Stimulated activated CD8-positive, alpha-beta memory T cell treated with anti-CD3 and anti-CD28 coated beads, Interleukin-15, amount 100 ng/mL, for 48 hours (primary cell): ENCODE measurements at regions not wholly inside any gene's neighbourhood (a gene's known extent, or its start where the extent isn't known, plus 50 kb on each side); places are given as distances from the start of the nearest gene placed in this dataset.

Source experiments
- DNase-seq, 2 donors: peaks; one replicate each; pipeline ENCODE4 v3.0.0-alpha.2; 2020; ENCODE audit warnings: low read depth in 2 of 2

DNA sequence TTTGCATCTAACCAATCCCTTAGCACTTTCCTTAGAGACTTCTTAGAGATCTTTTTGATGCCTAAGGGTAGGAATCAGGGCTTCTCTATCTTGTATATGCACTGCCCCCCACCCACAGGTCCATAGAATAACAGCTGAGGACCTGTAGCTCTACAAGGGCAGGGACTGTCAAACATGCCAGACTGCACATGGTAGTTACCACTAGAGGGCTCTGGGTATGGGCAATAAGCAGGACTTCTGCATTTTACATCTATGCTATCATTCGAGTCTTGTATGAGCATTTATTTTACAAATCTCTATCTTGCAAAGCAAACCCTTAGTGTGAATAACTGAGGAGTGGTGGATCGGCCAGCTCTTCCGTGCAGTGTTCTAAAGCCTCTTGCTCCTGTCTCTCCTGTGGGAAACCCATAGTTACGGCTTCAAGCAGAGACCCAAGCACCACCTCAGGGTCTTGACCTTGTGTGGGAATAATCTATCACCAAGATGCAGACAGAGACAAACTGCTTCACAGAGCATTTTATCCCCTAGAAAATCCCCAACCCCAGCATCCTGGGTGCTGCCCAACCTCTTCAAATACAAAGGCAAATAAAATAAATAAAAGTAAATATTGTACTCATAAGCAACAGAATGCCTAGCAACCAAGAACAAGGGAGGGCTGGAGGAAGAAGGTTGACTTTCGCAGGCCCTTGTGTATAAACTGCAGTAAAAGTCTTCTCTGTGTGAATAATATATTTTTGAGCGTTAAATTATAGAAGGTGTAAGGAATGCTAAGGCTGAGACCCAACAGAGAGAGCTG, 219.3 kb downstream of the WDR11 start:
- no peak for DNase-seq

DNA sequence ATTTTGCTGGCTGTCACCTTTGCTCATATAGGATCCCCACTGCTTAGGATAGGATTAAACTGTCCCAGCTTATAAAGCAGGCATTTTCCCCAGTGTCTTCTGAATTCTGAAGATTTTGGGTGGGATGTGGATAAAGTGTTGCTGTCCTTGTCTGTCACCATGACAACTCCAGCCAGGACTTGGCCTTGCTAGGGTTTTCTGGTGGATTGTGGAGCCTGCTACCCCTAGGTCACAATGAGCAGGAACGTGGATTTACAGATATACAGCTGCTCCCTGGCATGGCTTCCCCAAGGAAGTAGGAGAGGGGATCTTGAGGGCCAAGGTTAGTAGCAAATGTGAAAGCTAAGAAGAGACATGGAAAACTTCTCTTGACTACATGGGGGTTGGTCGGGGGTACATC, 220.7 kb downstream of the WDR11 start:
- DNase-seq = no peak

DNA sequence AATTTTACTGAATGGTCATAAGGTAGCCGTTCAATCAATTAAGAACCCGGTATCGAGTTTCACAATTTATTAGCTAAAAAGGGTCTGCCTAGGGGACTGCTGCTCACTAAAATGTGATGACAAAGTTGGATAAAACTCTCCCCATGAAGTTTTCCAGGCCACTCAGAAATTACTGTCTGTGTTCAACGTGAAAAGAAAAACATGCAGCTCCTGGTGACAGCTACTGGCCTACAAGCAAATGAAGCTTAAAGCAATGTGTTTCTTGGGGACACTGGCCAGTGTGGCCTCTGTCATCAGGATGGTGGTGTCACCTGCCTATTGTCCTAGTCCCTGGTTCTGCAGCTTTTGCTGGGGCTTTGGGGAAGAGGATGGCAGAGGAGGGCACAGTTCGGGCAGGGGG, 222.6 kb downstream of the WDR11 start:
- DNase-seq = no peak

DNA sequence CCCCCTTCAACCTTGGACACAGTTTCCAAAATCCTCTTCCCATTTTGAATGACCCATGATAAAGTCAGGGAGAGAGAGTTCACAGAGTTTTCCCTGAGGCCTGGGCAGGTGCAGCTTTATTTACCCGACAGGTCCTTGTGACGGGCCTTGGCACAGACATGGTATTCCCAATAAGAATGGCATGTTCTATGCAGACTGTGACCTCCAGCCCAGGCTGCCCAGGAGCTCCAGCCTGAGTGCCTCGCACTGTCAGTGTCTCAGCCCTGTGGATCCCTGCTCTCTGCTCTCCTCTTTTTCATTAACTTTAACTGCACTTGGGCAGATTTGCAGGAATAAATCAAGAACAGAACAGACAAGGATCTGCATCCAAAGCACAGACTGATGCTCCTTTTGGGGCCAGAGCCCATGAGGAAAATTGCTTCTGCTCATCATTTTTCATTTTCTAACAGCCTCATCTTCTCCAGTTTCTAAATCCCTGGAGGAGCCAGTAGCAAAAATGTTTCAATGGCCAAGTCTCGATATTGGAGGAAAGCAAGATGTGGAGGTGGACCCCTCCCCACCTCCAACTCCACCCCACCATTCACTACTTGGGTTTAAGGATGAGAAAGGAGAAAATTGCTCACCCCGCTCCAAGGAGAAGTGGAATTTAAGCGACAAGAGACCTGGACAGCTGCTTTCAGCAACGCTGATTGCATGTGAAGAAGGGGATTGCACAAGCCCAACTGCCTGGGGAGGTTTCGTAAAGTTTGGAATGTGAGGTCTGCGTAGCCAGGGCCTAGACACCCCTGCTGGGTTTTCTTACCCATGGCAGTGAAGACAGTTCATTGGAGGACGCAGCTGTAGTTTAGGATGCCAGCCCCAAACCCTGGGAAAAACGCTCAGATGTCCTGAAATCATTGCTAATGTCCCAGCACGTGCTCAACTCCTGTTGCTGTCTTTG, 225.9 kb downstream of the WDR11 start:
- DNase-seq = no peak

DNA sequence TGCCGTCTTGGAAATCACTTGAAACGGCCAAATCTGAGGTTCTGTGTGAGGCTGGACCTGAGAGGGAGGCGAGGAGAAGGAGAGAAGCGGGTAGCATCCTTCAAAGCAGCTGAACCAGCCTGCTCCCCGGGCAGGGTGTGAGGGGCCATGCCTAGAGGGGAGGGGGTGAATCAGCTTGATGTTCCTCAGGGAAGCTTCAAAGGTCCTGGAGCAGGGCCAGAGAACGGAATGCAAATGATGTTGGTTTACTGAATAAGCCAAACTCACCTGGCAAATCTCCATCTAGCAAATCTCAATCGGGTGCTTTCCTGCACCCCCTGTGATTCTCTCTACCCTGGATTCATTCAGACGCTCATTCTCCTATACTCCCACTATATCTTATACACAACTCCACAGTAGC, 226.9 kb downstream of the WDR11 start:
- no peak for DNase-seq

DNA sequence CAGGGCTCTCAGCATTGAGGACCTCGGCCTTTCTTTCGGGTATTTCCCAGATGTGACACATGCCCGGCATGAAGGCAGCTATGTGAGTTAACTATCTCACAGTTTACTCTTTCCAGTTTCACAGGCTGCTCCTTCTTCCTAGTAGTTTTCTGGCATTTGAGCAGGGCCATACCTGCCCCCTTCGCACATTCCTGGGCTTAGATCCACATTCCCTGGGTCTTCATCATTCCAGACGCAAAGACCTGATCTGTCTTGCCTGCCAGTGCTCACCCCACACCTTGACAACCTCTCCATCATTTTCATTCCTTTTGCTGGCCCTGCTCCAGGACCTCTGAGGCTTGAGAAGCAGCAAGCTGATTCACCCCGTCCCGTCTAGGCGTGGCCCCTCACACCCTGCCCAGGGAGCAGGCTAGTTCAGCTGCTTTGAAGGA, 227.5 kb downstream of the WDR11 start:
- DNase-seq = no peak

DNA sequence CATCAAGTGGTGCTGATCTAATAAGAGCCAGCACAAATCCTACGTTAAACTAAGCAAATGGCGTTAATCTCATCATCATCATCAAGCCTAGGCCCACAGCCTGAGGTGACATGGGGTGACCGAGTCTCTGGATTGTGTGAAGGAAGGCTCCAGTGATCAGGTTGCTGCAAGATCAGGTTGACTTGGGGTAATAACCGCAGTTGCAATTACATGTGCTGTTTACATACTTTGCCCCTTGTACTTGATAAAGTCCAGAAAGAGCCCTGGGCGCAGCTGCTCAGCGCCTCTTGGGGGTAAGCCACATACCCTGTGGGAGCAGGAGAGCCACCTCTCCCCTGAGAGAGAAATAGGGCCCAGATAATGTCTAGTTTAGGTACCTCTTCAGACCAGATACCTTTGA, 228.1 kb downstream of the WDR11 start:
- DNase-seq = no peak

DNA sequence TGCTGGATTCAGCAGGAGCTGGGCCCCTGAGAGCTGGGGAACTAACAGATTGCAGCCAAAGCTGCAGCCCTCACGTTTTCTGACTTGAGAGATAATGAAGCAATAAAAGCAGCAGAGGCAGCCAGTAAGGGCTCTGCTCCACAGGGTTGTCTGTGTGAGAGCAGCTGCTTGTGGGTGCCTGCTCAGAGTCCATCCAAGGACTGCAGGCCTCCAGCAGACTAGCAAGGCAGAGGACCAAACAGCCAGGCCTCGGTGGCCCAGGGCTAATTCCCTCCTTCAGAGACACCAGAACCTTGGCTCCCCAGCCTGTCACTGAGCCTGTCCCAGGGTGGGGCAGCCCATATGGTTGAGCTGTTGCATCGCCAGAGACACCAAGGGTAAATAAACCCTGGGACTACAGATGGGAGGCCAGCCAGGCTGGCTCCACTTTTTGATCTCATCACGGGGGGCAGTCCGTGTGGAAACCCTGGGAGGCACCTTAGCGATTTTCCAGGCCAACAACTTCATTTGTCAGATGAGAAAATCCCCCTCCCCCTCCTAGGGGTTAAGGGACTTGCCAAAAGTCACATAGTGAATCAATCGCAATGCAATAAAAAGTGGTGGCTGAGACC, 229.2 kb downstream of the WDR11 start:
- no peak for DNase-seq

DNA sequence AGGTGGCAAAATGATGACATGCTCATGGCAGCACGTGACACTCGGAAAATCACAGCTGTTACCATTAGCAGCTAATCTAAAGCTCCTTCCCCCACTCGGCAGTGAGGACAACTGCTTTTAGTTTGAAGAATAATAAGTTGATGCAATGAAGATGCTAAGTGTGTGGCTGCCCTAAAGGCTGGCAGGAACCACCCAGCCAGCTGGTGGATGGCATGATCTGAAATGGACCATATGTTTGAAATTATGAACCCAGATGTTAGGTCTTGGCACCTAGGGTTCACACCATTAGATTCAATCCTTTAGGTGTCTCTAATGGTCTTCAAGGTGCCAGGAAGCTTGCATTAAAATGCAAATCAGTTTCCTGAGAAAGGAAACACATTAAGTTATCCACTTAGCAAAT, 230.1 kb downstream of the WDR11 start:
- DNase-seq = no peak

DNA sequence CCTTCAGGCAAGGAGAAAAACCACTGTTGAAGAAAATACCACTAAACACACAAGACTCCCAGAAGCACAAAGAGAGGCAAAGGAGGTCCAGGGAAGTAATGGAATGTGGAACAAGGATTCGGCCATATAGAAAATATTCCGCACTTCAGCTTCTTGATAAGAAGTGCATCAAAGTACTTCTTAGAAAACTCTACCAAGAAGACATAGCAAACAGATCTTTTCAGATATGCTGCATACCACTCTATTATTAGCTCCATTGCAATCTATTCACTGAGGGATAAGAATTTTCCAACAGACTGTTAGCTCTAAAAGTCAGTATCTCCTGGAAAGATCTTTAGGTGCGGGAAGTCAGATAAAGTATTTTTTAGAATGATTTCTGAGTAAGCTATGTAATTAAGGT, 231.8 kb downstream of the WDR11 start:
- no peak for DNase-seq

DNA sequence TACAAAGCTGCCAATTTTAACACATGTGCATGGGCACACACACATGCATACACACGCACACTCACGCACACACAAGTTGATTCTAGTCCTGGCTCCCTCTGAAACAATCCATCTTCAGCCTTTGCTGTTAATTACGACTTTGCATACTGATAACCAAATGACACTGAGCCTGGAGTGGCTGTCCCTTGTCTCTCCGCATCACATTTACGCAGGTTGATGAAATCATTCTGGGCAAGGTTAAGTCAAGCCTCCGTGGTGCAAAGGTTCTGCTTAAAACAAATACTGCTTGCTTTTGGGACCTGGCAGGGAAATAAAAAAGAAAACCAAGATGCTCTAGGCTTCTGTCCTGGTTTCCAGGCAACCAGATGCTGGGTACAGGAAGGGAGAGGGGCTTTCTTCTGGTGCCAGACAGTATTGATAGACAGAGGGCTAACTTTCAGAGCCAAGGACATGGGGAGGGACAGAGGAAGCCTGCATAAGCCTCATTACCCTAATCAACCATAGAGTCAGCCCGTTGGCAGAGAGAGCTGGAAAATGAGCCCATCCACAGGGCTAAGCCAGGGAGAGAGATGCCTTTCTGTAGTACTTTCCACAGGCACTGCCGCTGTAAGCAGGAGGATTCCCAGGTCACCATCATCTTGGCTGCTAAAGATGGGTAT, 233.0 kb downstream of the WDR11 start:
- no peak for DNase-seq

DNA sequence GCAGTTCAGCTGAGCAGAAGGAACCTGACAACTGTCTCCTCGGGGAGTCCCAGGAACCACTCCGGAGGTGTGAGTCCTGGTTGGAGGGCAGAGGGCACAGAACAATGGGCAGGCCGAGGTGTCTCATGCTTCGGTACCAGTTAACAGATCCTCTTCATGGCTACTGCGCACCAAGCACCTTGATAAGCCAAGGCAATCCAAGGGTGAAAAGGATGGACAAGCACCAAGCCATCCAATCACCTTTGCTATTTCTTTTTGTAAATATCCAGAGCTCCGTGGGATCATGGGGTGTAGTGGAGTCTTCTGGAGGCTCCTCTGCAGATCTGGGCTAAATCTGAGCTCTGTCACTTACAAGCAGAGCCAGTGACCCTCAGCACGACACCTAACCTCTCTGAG, 233.5 kb downstream of the WDR11 start:
- no peak for DNase-seq

DNA sequence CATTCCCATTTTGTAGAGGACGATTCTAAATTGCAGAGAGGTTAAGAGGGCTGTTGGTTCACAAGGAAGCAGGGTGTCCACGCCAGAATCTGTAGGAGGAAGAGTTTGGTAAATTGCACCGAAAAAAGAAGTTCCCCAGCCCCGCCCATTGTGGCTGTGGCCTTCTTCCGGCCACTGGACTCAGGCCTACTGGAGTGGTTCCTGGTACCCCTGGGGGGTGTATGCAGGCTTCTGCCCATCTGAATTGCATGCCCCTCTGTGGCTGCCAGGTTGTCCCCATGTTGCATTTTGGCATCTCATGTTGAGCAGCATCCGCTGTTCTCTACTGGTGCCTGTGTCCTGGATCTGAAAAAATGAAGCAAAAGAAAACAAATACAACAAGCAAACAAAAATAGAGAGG, 234.2 kb downstream of the WDR11 start:
- DNase-seq = no peak

DNA sequence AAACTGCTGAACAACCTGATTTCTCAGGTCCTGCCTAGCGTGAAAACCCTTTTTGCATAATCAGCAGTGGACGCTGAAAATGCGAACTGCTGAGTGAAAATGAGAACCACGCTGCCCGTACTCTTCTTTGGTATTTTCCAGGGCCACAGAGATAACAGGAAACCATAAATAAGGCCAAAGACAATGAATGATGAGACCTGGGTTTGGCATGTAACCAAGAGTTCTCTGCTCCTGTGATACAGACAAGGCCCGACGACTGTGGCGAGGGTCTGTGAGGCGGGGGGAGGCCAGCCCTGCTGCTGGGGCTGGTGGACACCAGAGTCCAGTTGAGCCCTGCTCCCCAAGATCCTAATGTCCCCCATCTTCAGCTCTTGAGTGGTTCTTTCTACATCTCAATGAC, 236.0 kb downstream of the WDR11 start:
- DNase-seq = no peak

DNA sequence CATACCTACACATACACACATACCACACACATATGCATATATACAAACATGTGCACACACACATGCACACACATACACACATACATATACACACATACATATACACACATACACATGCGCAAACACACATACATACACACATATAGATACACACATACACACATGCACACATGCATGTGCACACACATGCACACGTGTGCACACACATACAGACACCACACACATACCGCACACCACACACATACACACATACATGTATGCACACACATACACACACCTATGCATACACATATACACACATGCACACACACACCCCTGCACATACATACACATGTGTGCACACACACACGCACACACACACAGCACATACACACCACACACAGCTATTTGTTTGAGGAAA, 236.5 kb downstream of the WDR11 start:
- no peak for DNase-seq

DNA sequence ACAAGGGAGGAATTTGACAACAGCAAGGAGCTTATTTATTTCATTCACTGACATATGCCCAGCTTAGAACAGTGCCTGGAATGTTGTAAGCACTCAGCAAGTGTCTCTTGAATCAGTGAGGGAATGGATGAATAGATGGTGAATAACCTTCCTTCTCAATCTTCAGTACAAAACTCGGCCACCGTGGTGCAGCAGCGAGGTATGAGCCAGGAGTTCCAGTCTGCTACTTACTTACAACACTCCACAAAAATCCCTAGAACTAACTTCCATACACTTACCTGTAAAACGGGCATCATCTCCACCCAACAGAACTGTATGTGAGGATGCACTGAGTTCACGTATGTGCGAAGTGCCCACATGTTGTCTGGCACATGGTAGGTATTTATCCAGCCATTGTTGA, 237.4 kb downstream of the WDR11 start:
- DNase-seq = no peak

DNA sequence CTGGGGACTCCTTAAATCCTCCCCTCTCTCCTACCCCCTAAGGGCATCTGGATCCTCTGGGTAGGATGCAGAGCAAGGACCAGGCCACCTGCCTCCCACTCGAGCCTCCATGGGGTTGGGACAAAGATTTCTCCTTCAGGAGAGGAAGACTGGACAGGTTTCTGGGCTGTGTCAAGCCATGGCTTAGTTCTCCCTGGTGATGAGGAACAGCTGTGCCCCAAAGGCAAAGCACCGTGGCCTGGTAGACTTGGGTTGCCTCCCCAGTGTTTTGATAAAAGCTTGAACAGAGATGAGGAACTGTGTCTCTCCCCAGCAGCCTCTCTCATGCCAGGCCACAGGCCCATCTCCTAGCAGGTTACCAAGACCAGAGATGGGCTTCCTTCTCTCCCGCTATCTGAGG, 238.3 kb downstream of the WDR11 start:
- no peak for DNase-seq

DNA sequence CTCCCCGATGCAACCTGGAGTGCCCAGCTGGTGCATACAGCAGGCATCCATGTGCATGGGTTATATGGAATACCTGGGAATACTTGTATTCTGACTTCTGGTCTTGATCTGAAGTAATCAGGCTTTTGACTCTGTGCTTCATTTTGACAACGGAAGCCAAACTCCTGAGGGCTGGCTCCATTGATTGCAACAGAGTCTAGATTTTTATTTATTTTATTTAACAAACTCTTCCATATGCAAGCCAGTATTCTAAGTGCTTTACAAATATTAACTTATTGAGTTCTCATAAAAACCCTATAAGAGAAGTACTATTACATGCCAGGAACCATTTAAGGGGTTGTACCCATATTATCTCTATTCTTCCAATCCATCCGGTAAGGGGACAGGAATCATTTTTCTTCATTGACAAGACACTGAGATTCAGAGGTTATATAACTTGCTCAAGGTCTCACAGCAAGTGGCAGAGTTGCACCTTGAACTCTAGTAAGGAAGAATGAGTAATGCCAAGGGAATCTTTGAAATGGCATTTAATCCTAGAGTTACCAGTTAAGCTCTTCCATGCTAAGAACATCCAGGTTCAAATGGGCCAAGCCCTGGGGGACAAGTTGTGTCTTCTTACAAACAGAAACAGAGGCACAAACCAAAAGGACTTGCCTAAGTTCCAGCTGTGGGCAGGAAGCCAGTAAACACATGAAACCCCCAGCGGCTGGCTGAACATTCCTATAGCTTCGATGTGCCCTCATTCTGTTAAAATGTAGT, 241.0 kb downstream of the WDR11 start:
- no peak for DNase-seq

DNA sequence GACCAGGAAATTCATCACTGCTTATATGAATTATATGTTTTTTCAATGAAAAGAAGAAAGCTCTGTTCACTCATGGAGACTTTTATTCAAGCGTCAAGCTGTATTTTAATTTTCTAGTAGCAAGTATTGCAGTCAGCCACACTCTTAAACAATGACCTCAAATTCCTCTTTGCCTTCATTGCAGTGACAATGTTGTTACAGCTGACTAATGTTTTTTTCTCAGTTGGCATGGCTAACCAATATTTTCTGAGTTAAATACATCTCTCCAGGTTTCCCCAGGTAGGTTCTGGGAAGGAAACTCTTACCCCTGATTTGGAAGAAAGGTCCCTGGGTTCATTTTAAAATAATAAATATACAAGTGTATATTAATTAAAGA, 241.5 kb downstream of the WDR11 start:
- no peak for DNase-seq

DNA sequence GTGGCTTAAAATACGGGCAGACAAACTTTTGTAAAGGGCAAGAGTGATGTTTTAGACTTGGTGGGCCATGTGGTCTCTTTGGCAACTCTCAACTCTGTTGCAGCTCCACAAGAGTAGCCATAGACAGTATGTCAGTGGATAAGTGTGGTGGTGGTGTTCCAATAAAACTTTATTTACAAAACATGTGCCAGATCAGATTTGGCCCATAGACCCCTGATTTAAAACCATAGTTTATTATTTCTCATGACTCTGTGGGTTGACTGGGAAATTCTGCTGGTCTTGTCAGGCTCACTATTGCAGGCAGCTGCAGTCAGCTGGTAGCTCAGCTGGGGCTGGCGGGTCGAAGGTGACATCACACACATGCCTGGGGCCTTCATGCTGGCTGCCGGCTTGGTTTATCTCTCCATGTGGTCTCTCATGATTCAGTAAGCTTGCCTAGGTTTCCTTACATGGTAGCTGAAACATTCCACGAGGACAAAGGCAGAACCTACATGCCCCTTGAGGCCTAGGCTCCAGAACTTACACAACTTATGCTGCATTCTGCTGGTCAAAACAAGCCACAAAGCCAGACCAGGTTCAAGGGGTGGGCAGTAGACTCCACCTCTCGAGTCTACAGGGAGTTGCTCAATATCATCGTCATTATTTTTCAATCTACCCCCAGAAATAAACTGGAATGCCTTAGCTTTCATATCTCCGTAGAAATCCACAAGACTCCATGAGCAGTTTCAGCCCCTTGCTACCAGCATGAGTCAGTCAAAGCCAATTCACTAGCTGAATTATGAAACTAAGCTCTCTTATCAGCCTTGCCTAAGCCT, 245.7 kb downstream of the WDR11 start:
- DNase-seq = no peak

DNA sequence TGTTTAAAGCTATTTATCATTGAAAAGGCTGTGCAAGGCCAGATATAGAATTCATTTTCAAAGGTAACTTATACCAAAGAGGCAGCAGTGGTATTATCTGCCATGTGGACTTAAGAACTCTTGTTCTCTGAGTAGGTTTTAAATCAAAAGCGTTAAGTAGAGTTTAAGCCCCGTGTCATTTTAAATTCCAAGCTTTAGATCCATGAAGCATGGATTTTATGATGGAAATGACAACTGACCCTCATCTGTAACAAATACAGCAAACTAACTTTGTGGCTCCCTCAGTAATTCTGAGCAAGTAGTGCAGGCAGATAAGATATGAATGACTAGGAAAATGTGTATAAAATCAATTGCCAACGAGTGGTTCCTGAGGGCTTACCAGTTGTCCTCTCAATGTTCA, 247.0 kb downstream of the WDR11 start:
- no peak for DNase-seq
